ENCODE measurements at regions not wholly inside any gene's neighbourhood (a gene's known extent, or its start where the extent isn't known, plus 50 kb on each side); places are given as distances from the start of the nearest gene placed in this dataset.

- Mint-ChIP-seq H3K27ac (ENCODE audit: unreplicated experiment) (no peak overlapping the region), H3K36me3 (ENCODE audit: low read depth) (no peaks in the 10 kb centered on the region), H3K4me3 (ENCODE audit: unreplicated experiment) (no peak overlapping the region), H3K4me1 (ENCODE audit: low read depth) (no peaks in the 10 kb centered on the region), H3K9me3 (ENCODE audit: low read depth) (peaks cover 4% of the 10 kb centered on the region), H3K27me3 (ENCODE audit: low read depth) (peaks cover 1% of the 10 kb centered on the region)
- DNase-seq (ENCODE audit: low spot score), result no peak
- no peak for TF ChIP-seq CTCF (IDR thresholded peaks at IDR 0.05)
Observed at GRCh38 chr2:180442860-180443644, 436.0 kb upstream of the CWC22 start.

- H3K27ac Mint-ChIP-seq (ENCODE audit: unreplicated experiment), result no peak overlapping the region
- peaks cover 4% of the 10 kb centered on the region for H3K9me3 Mint-ChIP-seq (ENCODE audit: low read depth)
- no peaks in the 10 kb centered on the region for H3K4me1 Mint-ChIP-seq (ENCODE audit: low read depth)
- H3K4me3 Mint-ChIP-seq (ENCODE audit: unreplicated experiment), result no peak overlapping the region
- DNase-seq (ENCODE audit: low spot score), result no peak
- TF ChIP-seq CTCF (IDR thresholded peaks at IDR 0.05), result no peak
- H3K36me3 Mint-ChIP-seq (ENCODE audit: low read depth), result no peaks in the 10 kb centered on the region
- H3K27me3 Mint-ChIP-seq (ENCODE audit: low read depth), result no peaks in the 10 kb centered on the region
Observed at GRCh38 chr2:180419212-180419611, 412.1 kb upstream of the CWC22 start.

- Mint-ChIP-seq H3K9me3 (ENCODE audit: low read depth) (peaks cover 4% of the 10 kb centered on the region), H3K27me3 (ENCODE audit: low read depth) (no peaks in the 10 kb centered on the region), H3K4me1 (ENCODE audit: low read depth) (peaks cover 3% of the 10 kb centered on the region), H3K27ac (ENCODE audit: unreplicated experiment) (no peak overlapping the region), H3K4me3 (ENCODE audit: unreplicated experiment) (no peak overlapping the region), H3K36me3 (ENCODE audit: low read depth) (no peaks in the 10 kb centered on the region)
- TF ChIP-seq CTCF (IDR thresholded peaks at IDR 0.05), result no peak
- DNase-seq (ENCODE audit: low spot score), result no peak
Observed at GRCh38 chr2:180416627-180417026, 409.5 kb upstream of the CWC22 start.

GRCh38 chr2:180413336-180413735, 406.2 kb upstream of the CWC22 start:
- H3K4me1 Mint-ChIP-seq (ENCODE audit: low read depth), result peaks cover 12% of the 10 kb centered on the region
- H3K27ac Mint-ChIP-seq (ENCODE audit: unreplicated experiment), result no peak overlapping the region
- DNase-seq (ENCODE audit: low spot score), result no peak
- H3K36me3 Mint-ChIP-seq (ENCODE audit: low read depth), result no peaks in the 10 kb centered on the region
- no peaks in the 10 kb centered on the region for H3K27me3 Mint-ChIP-seq (ENCODE audit: low read depth)
- TF ChIP-seq CTCF (IDR thresholded peaks at IDR 0.05), result no peak
- H3K4me3 Mint-ChIP-seq (ENCODE audit: unreplicated experiment), result no peak overlapping the region
- no peaks in the 10 kb centered on the region for H3K9me3 Mint-ChIP-seq (ENCODE audit: low read depth)

- H3K27me3 Mint-ChIP-seq (ENCODE audit: low read depth), result no peaks in the 10 kb centered on the region
- no peak overlapping the region for H3K27ac Mint-ChIP-seq (ENCODE audit: unreplicated experiment)
- H3K9me3 Mint-ChIP-seq (ENCODE audit: low read depth), result no peaks in the 10 kb centered on the region
- H3K4me1 Mint-ChIP-seq (ENCODE audit: low read depth), result peaks cover 12% of the 10 kb centered on the region
- DNase-seq (ENCODE audit: low spot score), result no peak
- no peak overlapping the region for H3K4me3 Mint-ChIP-seq (ENCODE audit: unreplicated experiment)
- no peaks in the 10 kb centered on the region for H3K36me3 Mint-ChIP-seq (ENCODE audit: low read depth)
- no peak for TF ChIP-seq CTCF (IDR thresholded peaks at IDR 0.05)
Observed at GRCh38 chr2:180412219-180412618, 405.1 kb upstream of the CWC22 start.
